Stimulated activated CD4-positive, alpha-beta T cell treated with anti-CD3 and anti-CD28 coated beads, TNF-alpha, amount 100 ng/mL, for 48 hours (primary cell): ENCODE measurements at regions not wholly inside any gene's neighbourhood (a gene's known extent, or its start where the extent isn't known, plus 50 kb on each side); places are given as distances from the start of the nearest gene placed in this dataset.
"Not testable (repeated sequence)": the region's sequence is repeated elsewhere in the genome, so short reads cannot be mapped to it uniquely, and the experiment has no call there.

Experiments used
- DNase-seq, 3 donors: peaks; one replicate each; pipeline ENCODE4 v3.0.0-alpha.2; 2020; ENCODE audit warnings: low read depth in 3 of 3

- DNase-seq, result no peak
Observed at GRCh38 chr21:33973268-33973667, 57.7 kb upstream of the ATP5PO start.

- DNase-seq, result no peak
Observed at GRCh38 chr21:33972539-33972938, 56.9 kb upstream of the ATP5PO start.

- no peak for DNase-seq
Observed at GRCh38 chr21:33971492-33972013, 55.9 kb upstream of the ATP5PO start.

- no peak for DNase-seq
Observed at GRCh38 chr21:33969581-33969980, 54.0 kb upstream of the ATP5PO start.

GRCh38 chr21:33968995-33969348, 53.4 kb upstream of the ATP5PO start:
- no peak for DNase-seq

GRCh38 chr21:33968080-33968994, 52.7 kb upstream of the ATP5PO start:
- no peak for DNase-seq

GRCh38 chr21:33967086-33967571, 51.5 kb upstream of the ATP5PO start:
- DNase-seq, result no peak

GRCh38 chr21:33966324-33966949, 50.8 kb upstream of the ATP5PO start:
- no peak for DNase-seq

GRCh38 chr21:33965662-33966061, 50.1 kb upstream of the ATP5PO start:
- not testable (repeated sequence) for DNase-seq
